NCI-H1105 (cell line): ENCODE measurements at regions not wholly inside any gene's neighbourhood (a gene's known extent, or its start where the extent isn't known, plus 50 kb on each side); places are given as distances from the start of the nearest gene placed in this dataset.

Source experiments
- DNase-seq: peaks from one replicate; lab custom pipeline; 2025; lab: John Stamatoyannopoulos, UW

- no peak for DNase-seq
Measured at GRCh38 chr16:73683804-73684203, 612.8 kb upstream of the PSMD7 start.

- no peak for DNase-seq
Measured at GRCh38 chr16:73672135-73672534, 624.2 kb upstream of the ZFHX3 start.

DNA sequence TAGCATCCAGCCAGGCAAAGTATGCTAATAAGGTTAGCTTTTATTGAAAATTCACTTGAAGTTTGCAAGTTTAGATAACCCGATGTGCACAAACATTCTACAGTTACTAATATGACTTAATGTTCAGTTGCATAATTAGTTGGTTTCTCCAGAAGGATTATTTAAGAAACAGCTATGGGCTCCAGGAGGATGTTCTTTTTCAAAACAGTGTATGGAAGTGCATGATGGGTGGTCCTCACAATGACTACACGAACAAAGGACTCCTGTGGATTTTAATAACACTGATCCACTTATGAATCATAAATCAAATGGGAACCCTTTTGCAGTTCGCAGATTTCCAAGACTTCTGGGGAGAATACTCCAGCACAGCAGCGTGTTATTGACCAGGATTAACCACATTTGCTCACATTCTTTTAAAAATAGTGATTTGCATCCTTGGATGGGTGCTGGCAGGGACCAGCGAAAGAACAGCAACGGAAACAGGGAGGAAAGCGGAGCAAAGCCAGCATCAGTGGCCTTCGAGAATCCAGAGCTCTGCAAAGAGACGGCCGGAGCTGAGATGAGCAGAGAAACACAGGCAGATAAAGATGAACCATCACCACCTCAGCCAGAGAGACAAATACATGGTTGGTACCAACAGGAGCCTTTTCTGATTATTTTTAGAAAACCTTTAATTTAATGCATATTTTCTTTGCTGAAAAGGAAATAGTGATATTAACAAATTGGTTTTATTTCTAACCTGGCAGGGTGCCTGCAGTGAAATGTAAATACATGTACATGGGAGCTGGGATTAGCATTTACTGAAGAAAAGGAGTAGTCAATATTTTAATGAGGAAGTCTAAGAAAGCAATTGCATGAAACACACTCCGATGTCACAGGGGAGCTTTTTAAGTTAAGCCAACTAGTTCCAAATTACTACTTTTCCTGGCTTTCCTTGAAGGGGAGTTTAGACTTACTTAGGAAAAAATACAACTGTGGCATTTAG is 623.2 kb upstream of the ZFHX3 start:
- no peak for DNase-seq

DNA sequence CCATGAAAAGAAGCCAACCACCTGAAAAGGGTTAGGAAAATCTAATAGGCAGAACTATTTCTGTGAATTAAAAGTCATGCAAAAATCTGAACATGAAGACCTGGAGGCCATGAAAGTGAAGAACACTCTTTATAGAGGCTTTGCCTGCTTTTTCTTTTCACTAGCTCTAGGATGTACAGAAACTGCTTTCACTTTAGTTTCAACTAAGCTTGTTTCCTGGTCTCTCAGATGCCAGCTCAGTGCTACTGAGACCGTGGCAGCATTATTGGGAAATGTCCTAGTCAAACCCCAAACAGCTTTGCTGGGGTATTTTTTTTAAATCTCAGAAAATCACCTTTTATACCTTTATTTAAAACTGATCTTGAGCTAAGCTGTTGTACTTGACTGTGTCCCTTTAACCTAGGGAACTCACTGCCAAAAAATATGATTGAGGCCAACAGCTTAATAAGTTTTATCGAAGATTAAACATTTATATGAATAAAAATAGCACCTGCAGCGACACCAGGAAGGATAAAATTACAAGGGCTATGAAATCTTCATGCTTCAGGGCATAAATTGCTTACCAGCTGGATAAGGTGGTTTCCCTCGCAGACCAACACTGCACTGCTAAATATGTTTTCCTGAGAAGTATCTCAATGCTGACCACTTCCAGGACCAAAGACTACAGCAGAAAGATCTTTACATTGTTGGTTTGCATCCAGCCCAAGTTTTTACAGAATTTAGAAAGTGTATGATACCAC is 621.8 kb upstream of the ZFHX3 start:
- DNase-seq: no peak

DNA sequence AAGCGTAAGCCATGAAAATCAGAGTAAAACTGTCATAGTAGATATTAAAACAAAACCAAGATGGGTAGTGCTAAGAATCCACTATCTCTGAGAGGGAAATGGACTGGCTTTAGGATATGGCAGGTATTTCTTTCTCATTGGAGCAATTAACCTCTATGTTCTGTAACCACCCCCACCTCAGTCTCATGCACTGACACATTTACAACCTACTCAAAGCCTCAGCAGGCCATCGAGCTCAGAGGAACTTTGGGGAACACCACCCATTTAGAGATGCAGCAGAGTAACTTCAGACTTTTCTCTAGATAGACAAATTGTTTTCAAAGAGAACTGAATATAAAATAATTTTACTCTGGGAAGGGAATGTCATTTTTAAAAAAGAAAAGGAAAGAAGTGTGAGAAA is 615.8 kb upstream of the ZFHX3 start:
- DNase-seq: no peak

DNA sequence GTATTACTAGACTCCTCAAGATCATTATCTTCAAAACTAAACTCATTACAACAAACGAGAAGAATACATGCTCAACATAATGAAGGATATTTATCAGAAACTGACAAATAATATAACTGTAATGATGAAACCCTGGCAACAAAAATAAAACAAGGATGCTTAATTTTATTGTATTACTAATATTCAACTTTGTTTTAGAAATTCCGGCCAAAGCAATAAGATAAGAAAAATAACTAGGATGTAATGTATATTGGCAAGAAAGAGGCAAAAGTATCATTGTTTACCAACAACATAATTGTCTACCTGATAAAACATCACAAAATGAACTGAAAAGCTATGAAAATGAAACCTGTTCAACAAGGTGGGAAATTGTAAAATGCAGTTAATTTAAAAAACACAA is 588.3 kb upstream of the ZFHX3 start:
- no peak for DNase-seq

GRCh38 chr16:73629011-73629410 is 581.1 kb upstream of the ZFHX3 start:
- DNase-seq: no peak

DNA sequence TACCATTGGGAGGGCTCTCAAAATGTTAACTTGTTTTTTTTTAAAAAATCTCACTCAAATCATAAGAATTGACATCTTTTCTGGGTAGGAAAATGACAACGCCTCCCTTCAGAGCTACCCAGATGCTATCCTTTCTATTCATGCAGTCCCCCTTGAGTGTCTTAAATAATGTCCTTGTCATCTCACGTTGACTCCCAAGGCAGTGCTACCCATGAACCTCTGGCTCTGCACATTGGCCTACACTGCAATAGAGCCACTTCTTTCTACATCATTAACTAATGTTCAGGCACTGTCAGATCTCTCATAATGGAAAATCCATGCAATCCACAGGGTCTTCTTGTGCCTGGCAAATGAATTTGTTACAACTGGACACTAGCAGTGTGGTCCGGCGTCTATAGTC is 569.8 kb upstream of the ZFHX3 start:
- no peak for DNase-seq

DNA sequence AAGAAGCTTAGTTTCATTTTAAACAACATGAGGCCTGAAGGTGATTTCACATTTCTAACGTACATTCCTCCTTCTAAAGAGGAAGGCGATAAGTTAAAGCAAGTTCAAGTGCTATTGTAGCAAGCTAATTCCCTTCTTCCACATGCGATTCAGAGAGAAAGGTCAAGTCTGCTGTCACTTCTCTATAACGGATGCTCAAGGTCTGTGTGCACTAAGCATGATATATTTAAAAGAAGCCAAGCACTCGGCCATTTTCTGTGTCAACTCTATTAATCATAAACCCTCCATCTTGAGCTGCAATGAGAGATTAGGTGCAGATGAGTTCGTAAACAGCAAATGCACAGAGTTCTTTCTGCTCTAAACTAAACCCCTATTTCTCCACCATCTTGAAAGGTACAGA is 568.8 kb upstream of the ZFHX3 start:
- DNase-seq: no peak

- DNase-seq: no peak
Measured at GRCh38 chr16:73616166-73616753, 568.3 kb upstream of the ZFHX3 start.

- no peak for DNase-seq
Measured at GRCh38 chr16:73615071-73615940, 567.4 kb upstream of the ZFHX3 start.

DNA sequence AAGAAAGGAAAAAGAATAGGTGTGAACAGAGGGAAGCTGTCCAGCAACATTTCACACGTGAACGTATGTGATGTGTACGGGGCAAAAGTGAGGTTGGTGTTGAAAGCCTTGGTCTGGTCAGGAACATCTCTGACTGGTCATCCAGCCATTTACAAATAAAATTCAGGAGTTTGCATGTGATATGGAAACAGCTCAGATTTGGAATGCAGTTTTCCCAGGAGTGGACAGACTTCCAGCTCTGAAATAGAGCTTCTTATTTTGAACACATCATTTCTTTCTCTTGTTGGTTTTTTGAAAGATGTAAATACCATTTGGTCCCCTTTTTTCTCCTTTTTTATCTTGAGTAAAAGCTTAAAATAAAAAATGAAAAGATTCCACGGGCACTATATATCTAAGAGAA is 566.2 kb upstream of the ZFHX3 start:
- no peak for DNase-seq

- no peak for DNase-seq
Measured at GRCh38 chr16:73610605-73611156, 562.8 kb upstream of the ZFHX3 start.

DNA sequence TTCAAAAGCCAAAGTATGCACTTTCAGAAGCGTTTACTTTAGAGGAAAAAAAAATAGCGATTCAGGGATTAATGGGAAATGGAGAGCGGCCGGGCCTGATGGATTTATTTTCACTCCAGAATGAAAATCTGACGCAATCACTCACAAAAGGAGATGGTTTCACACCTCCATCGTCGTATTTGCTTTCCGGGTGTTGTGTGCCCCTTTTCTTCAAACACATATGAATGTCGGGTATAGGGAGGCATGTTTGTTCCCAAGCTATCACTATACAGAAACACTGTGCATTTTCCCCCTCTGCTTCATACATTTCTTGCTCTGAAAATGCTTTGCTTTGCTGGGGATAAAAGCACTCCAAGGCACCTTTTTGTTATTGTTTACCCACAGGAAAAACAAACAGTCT is 562.2 kb upstream of the ZFHX3 start:
- DNase-seq: no peak

- no peak for DNase-seq
Measured at GRCh38 chr16:73608911-73609310, 561.0 kb upstream of the ZFHX3 start.

DNA sequence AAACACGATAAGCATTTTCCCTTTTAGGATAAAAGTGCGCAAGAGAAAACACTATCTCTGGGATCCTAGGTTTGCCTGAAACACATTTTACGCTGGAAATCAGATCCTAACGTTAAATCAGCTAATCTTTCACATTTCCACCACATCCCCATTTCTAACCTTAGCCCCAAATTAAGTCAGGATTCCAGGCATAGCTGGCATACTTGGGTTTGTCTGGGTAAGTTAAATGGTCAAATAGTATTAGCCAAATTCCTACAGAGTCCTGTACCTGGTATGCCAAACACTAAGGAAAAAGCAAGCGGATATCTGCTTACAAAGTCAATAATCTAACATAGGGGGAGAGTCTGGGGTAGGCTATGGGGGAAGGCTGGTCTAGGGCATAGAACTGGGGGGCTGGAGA is 557.4 kb upstream of the ZFHX3 start:
- no peak for DNase-seq

GRCh38 chr16:73601911-73602310 is 554.0 kb upstream of the ZFHX3 start:
- no peak for DNase-seq

GRCh38 chr16:73599870-73600269 is 551.9 kb upstream of the ZFHX3 start:
- DNase-seq: no peak

DNA sequence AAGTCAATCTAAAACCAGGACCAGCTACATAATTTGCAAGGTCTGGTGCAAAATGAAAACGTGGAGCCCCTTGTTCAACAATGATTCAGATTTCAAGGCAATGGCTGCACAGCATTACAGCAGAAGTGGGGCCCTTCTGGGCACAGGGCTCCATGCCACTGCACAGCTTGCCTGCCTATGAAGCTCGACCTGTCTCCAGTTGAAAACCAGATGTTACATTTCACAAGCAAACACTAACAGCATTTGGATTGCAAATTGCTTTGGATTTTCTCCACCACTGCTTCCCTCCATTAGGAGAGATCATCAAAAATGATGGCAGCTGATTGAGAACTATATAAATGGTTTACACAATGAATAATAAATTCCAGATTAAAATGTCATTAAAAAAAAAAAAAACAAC is 551.4 kb upstream of the ZFHX3 start:
- no peak for DNase-seq

DNA sequence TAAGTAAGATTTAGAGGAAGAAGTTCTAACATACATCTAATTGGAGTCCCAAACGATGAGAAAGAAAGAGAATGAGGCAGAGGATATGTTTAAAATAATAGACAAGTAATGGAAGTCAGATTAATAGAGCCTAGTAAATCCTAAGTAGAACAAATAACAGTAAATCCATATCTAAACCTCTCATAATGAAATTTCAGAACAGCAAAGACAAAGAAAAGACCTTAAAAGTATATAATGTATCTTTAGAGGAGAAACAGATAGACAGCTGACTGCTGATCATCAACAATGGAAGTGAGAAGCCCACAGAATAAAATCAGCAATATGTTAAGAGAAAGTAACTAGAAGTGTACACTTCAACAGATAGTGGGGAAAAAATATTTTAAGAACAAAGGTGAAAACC is 536.2 kb upstream of the ZFHX3 start:
- no peak for DNase-seq

GRCh38 chr16:73572135-73572828 is 524.4 kb upstream of the ZFHX3 start:
- DNase-seq: no peak
